ENCODE measurements at regions not wholly inside any gene's neighbourhood (a gene's known extent, or its start where the extent isn't known, plus 50 kb on each side); places are given as distances from the start of the nearest gene placed in this dataset.

DNA sequence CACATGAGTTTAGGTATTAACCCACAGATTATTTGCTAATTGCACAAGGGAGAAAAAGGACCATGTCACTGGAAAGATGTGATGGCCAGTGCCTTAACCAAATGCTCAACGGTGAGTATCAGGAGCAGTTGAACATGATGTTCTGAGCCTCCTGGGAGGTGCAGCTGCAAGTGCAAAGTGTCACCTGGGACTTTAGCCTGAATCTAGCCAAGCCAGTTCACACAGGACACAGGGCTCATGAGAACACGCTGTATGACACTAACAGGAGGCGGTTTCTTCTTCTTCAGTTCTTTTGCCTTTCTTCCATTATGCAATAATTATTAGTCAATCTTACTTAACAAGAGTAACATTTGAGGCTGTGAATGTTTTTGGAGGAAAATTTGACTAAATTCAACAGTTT, 225.3 kb downstream of the THBS2 start:
- no peaks in the 10 kb centered on the region for H3K36me3 ChIP-seq
- WGBS, 2 donors (ENCODE audit: low coverage in 1 of 2), result 79 to 93% methylated on average over 2 to 3 of the region's 3 CpGs
- ATAC-seq, result peak; percentile 25

DNA sequence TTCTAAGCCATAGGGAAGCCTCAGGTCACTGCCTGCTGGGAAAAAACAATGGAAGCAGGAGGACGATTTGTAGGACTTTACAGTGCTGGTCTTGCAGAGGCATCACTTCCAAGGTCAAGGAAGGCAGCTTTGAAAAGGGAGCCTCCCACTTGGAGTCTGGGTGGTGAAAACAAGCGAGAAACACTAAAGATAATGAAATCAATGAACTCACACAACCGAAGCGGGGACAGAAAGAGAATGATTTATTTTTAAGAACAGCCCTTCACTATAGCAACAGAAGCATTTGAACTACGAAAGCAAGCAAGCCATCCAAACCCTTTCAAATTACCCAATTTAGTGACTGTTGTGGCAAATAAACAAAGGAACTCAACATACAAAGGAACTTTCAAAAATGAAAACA, 227.5 kb downstream of the THBS2 start:
- peak; percentile 38 for ATAC-seq
- H3K36me3 ChIP-seq, result no peaks in the 10 kb centered on the region
- no peaks in the 10 kb centered on the region for H3K9me3 ChIP-seq
- H3K27me3 ChIP-seq, result no peaks in the 10 kb centered on the region
- H3K4me1 ChIP-seq, result no peaks in the 10 kb centered on the region
- TF ChIP-seq POLR2A (IDR thresholded peaks at IDR 0.05), result no peak
- TF ChIP-seq EP300 (IDR thresholded peaks at IDR 0.05), result no peak
- TF ChIP-seq POLR2AphosphoS5 (IDR thresholded peaks at IDR 0.05), result no peak
- TF ChIP-seq, protein P1, sequence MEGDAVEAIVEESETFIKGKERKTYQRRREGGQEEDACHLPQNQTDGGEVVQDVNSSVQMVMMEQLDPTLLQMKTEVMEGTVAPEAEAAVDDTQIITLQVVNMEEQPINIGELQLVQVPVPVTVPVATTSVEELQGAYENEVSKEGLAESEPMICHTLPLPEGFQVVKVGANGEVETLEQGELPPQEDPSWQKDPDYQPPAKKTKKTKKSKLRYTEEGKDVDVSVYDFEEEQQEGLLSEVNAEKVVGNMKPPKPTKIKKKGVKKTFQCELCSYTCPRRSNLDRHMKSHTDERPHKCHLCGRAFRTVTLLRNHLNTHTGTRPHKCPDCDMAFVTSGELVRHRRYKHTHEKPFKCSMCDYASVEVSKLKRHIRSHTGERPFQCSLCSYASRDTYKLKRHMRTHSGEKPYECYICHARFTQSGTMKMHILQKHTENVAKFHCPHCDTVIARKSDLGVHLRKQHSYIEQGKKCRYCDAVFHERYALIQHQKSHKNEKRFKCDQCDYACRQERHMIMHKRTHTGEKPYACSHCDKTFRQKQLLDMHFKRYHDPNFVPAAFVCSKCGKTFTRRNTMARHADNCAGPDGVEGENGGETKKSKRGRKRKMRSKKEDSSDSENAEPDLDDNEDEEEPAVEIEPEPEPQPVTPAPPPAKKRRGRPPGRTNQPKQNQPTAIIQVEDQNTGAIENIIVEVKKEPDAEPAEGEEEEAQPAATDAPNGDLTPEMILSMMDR (IDR thresholded peaks at IDR 0.05), result no peak
- 49 to 69% methylated on average over 5 of the region's 5 CpGs for WGBS, 2 donors (ENCODE audit: low coverage in 1 of 2)
- peak overlapping the region in 2 of 4 donors; percentile 4 to 24 for H3K27ac ChIP-seq
- H3K4me3 ChIP-seq, result no peak overlapping the region

More for the DNA sequence above, 225.3 kb downstream of the THBS2 start:
- TF ChIP-seq EP300 (IDR thresholded peaks at IDR 0.05) (no peak), POLR2A (IDR thresholded peaks at IDR 0.05) (no peak), POLR2AphosphoS5 (IDR thresholded peaks at IDR 0.05) (no peak)
- TF ChIP-seq, protein P1 (IDR thresholded peaks at IDR 0.05), result no peak
- Histone ChIP-seq H3K4me3 (no peak overlapping the region), H3K9me3 (no peaks in the 10 kb centered on the region), H3K27me3 (no peaks in the 10 kb centered on the region), H3K27ac (no peak overlapping the region), H3K4me1 (no peaks in the 10 kb centered on the region)

DNA sequence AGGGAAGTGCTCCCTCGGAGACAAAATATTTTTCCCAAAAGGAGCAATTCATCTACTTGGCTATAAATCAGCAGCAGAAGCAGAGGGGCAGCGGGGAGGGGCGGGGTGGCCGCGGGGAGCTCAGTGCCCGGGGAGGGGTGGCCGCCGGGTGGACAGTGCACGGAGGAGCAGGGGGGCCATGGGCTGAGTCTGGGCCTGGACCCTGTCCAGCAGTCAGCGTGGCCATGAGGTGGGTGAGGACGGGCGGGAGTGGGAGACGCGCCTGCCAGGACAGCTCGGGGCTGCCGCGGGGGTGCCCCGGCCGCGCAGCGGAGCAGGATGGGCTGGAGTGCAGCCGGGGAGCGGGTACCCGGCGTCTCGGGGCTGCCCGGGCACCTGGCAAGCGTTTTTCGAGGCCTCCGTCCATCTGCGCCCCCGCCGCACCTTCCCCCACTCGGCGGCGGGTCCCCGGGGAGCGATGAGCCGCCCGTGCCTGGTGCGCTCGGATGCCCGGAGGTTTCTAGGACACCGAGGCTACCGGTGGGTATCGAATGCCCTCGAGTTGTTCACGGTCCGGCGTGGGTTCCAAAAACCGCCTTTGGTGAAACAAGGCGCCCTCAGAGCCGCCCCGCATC, 229.5 kb downstream of the THBS2 start:
- H3K27me3 ChIP-seq, result no peaks in the 10 kb centered on the region
- TF ChIP-seq, protein P1 (IDR thresholded peaks at IDR 0.05), result no peak
- no peak for TF ChIP-seq EP300 (IDR thresholded peaks at IDR 0.05)
- no peak overlapping the region for H3K27ac ChIP-seq
- 98% methylated on average over 7 of the region's 54 CpGs; no CpG with 5 or more reads in 1 of the 2 donors for WGBS, 2 donors (ENCODE audit: low coverage in 1 of 2)
- H3K4me1 ChIP-seq, result peaks cover 0 to 11% (median 0%) of the 10 kb centered on the region in 3 donors
- H3K4me3 ChIP-seq, result no peak overlapping the region
- H3K9me3 ChIP-seq, result no peaks in the 10 kb centered on the region
- no peaks in the 10 kb centered on the region for H3K36me3 ChIP-seq
- ATAC-seq, result no peak

DNA sequence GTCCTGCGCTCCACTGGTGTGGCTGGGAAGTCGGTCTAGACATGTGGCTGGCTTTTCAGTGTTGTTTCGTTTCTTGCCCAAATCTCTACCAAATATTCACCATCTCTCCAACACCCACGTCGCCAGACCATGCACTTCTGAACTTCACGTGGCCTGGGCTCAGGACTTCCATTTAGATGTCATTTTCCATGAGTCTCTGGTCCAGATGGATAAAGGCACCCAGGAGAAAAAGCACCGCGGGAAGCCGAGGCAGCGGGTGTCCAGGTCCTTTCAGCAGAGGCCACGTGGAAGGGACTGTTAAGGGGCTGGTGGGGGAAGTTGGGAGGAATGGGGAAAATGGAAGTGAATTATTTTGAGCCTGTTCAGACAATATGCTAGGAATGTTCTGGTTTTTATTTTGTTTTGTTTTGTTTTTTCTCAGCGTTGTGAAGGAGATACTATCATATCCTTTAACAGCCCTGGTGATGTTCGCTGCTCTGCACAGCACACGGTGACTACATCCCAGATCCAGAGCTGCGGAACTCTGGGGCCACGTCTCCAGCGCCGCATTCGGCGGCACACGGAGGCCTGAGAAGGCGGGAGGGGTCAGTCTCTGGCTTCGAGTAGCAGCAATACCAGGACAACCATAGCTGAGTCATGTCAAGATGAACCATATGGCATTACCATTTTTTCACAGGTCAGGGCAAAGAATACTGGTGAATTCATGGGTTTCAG, 230.3 kb downstream of the THBS2 start:
- WGBS, 2 donors (ENCODE audit: low coverage in 1 of 2), result 90 to 94% methylated on average over 4 to 20 of the region's 23 CpGs
- no peak for ATAC-seq
- TF ChIP-seq POLR2A (IDR thresholded peaks at IDR 0.05), result no peak
- TF ChIP-seq POLR2AphosphoS5 (IDR thresholded peaks at IDR 0.05), result no peak
- no peak for TF ChIP-seq EP300 (IDR thresholded peaks at IDR 0.05)
- TF ChIP-seq, protein P1 (IDR thresholded peaks at IDR 0.05), result no peak
- Histone ChIP-seq H3K9me3 (no peaks in the 10 kb centered on the region), H3K27me3 (no peaks in the 10 kb centered on the region), H3K4me3 (no peak overlapping the region), H3K27ac (no peak overlapping the region), H3K36me3 (no peaks in the 10 kb centered on the region), H3K4me1 (peaks cover 0 to 14% (median 0%) of the 10 kb centered on the region in 3 donors)

DNA sequence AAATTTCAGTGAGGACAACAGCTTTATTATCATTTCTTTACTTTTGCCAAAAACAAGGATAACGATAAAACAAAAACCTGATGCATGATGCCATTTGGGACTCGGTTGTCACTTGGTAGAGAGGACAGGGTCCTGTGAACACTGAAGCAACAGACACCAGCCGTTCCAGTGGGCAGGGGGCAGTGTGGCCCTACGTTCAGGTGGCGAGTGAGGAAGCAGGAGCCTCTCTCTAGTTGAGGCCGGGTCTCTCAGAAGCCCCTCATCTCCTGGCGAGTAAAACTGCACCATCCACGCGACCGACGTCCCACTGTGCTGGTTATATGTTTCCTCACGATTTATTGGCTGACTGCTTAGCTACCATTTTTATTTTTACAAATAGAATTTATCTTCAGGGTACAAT, 231.6 kb downstream of the THBS2 start:
- TF ChIP-seq, protein P1 (IDR thresholded peaks at IDR 0.05), result no peak
- TF ChIP-seq POLR2AphosphoS5 (IDR thresholded peaks at IDR 0.05) (no peak), POLR2A (IDR thresholded peaks at IDR 0.05) (no peak), EP300 (IDR thresholded peaks at IDR 0.05) (no peak)
- no peaks in the 10 kb centered on the region for H3K27me3 ChIP-seq
- H3K9me3 ChIP-seq, result peaks cover 0 to 10% (median 0%) of the 10 kb centered on the region in 3 donors
- H3K36me3 ChIP-seq, result no peaks in the 10 kb centered on the region
- H3K4me3 ChIP-seq, result no peak overlapping the region
- no peak for ATAC-seq
- H3K4me1 ChIP-seq, result peaks cover 0 to 14% (median 0%) of the 10 kb centered on the region in 3 donors
- H3K27ac ChIP-seq, result no peak overlapping the region
- WGBS, 2 donors (ENCODE audit: low coverage in 1 of 2), result 73 to 100% methylated on average over 1 to 10 of the region's 12 CpGs

Measured in gastroesophageal sphincter (tissue), 4 donors.